ENCODE measurements at regions not wholly inside any gene's neighbourhood (a gene's known extent, or its start where the extent isn't known, plus 50 kb on each side); places are given as distances from the start of the nearest gene placed in this dataset.
"Not testable (repeated sequence)": the region's sequence is repeated elsewhere in the genome, so short reads cannot be mapped to it uniquely, and the experiment has no call there.

DNA sequence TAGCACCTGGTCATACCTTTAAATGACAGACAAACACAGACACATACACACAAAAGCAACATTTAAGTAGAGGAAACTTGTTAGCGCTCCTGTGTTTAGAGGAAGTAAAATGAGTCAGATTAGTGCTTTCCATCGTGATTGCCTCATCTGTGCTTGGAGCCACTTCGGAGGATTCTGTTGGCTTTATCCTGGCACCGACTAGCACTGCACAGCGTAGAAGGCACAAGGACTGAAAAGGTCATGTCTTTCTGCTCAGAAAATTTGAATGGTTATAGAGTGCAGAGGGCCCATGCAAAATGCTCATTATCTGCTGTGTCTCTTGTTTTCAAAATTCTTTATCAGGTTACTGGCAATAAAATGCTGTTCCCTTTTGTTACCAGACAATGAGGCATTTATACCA lies 863.6 kb upstream of the TPTE start:
- not testable (repeated sequence) for DNase-seq (ENCODE audit: low read depth in 1 of 2, low spot score in 2 of 2); H3K27ac ChIP-seq; H3K36me3 ChIP-seq; H3K4me3 ChIP-seq; H3K4me1 ChIP-seq (replicated peaks); H3K27me3 ChIP-seq (replicated peaks); H3K9me3 ChIP-seq (replicated peaks)

DNA sequence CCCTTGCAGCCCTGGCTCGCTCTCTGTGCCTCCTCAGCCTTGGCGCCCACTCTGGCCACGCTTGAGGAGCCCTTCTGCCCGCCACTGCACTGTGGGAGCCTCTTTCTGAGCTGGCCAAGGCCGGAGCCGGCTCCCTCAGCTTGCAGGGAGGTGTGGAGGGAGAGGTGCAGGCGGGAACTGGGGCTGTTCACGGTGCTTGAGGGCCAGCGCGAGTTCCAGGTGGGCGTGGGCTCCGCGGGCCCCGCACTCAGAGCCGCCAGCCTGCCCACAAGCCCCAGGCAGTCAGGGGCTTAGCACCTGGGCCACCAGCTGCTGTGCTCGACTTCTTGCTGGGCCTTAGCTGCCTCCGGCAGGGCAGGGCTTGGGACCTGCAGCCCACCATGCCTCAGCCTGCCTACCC lies 861.5 kb upstream of the TPTE start:
- H3K27me3 ChIP-seq (replicated peaks); H3K27ac ChIP-seq; H3K36me3 ChIP-seq; H3K4me3 ChIP-seq; H3K4me1 ChIP-seq (replicated peaks); DNase-seq (ENCODE audit: low read depth in 1 of 2, low spot score in 2 of 2); H3K9me3 ChIP-seq (replicated peaks): not testable (repeated sequence)

DNA sequence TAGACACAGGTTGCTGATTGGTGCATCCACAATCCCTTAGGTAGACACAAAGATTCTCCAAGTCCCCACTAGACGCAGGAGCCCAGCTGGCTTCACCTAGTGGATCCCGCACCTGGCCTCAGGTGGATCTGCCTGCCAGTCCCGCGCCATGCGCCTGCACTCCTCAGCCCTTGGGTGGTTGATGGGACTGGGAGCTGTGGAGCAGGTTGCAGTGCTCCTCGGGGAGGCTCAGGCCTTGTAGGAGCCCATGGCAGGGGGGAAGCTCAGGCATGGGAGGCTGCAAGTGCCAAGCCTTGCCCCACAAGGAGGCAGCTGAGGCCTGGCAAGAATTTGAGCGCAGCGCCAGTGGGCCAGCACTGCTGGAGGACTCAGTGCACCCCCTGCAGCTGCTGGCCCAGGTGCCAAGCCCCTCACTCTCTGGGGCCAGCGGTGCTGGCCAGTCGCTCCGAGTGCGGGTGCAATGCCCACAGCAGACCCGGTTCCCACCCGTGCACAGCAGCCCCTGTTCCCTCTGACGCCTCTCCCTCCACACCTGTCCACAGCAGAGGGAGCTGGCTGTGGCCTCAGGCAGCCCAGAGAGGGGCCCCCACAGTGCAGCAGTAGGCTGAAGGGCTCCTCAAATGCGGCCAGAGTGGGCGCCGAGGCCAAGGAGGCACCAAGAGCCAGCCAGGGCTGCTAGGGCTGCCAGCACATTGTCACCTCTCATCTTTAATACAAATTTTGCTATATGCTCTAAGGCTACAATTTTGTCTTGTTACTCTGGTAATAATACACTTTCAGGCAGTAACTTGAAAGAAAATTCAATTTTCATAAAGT lies 857.3 kb upstream of the TPTE start:
- H3K9me3 ChIP-seq (replicated peaks); H3K4me1 ChIP-seq (replicated peaks): not testable (repeated sequence)

DNA sequence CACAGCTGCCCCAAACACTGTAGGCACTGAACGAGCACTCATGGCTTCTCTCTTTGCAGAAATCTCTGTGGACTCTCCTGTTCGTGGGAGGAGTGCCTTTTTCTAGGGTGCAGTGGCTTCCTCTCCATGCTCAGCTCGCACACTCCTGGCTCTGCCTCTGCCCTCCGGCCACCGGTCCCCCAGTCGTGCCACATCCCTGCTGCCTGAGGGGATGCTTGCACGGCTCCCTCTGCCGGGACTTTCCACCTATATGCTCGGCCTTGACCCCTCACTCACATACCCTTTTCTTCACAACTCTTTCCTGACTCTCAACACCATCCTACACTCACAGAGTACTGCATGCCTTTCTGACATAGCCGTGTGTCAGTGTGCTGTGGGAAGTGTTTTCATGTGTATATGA lies 845.6 kb upstream of the TPTE start:
- not testable (repeated sequence) for H3K4me1 ChIP-seq (replicated peaks); H3K27me3 ChIP-seq (replicated peaks); H3K36me3 ChIP-seq; H3K9me3 ChIP-seq (replicated peaks); DNase-seq (ENCODE audit: low read depth in 1 of 2, low spot score in 2 of 2); H3K27ac ChIP-seq; H3K4me3 ChIP-seq

More for the DNA sequence above, 857.3 kb upstream of the TPTE start:
- not testable (repeated sequence) for H3K27ac ChIP-seq; H3K36me3 ChIP-seq; H3K4me3 ChIP-seq; H3K27me3 ChIP-seq (replicated peaks); DNase-seq (ENCODE audit: low read depth in 1 of 2, low spot score in 2 of 2)

DNA sequence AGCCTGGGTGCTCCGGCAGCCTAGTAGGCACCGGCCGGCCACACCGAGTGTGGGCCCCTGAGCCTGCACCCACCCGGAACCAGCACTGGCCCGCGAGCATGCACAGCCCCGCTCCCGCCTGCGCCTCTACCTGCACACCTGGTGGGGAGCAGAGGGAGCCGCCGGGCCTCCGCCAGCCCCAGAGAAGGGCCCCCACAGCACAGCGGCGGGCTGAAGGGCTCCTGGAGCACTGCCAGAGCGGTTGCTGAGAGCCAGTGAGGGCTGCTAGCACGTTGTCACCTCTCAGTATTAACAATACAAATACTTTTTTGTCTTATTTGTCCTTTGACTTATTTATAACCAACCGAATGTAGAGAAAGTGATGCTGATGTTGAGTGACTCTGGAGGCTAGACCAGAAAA lies 842.4 kb upstream of the TPTE start:
- H3K36me3 ChIP-seq; H3K27me3 ChIP-seq (replicated peaks); H3K27ac ChIP-seq; H3K4me1 ChIP-seq (replicated peaks); H3K4me3 ChIP-seq; DNase-seq (ENCODE audit: low read depth in 1 of 2, low spot score in 2 of 2); H3K9me3 ChIP-seq (replicated peaks): not testable (repeated sequence)

DNA sequence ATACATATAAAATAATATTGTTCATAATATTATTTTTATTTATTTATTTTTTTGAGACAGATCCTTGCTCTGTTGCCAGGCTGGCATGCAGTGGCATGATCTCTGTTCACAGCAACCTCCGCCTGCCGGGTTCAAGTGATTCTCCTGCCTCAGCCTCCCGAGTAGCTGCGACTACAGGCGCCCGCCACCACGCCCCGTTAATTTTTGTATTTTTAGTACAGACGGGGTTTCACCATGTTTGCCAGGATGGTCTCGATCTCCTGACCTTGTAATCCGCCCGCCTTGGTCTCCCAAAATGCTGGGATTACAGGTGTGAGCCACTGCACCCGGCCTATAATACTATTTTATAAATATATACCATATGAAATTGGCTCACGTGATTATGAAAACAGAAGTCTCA lies 832.4 kb upstream of the TPTE start:
- not testable (repeated sequence) for H3K27ac ChIP-seq; H3K27me3 ChIP-seq (replicated peaks); H3K9me3 ChIP-seq (replicated peaks); DNase-seq (ENCODE audit: low read depth in 1 of 2, low spot score in 2 of 2); H3K36me3 ChIP-seq; H3K4me1 ChIP-seq (replicated peaks); H3K4me3 ChIP-seq

DNA sequence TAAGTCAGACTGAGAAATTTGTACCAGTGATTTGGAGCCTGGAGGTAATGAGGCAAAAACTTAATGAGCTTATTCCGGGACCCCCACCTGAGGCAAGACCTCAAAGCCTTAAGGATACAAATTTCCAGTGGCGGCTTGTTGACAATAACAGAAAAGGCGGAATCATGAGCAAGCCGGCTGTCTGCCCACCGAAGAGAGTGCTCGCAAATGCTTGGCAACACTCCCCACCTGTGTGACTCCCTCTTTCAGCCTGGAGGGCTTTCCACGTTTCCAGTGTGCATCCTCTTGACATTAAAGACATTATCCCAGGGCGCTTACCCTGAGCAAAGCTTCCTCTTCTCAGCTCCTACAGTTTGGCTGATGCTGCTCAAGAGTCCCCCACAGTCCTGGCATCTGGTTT lies 830.4 kb upstream of the TPTE start:
- not testable (repeated sequence) for DNase-seq (ENCODE audit: low read depth in 1 of 2, low spot score in 2 of 2); H3K27ac ChIP-seq; H3K4me1 ChIP-seq (replicated peaks); H3K4me3 ChIP-seq; H3K27me3 ChIP-seq (replicated peaks); H3K9me3 ChIP-seq (replicated peaks); H3K36me3 ChIP-seq

DNA sequence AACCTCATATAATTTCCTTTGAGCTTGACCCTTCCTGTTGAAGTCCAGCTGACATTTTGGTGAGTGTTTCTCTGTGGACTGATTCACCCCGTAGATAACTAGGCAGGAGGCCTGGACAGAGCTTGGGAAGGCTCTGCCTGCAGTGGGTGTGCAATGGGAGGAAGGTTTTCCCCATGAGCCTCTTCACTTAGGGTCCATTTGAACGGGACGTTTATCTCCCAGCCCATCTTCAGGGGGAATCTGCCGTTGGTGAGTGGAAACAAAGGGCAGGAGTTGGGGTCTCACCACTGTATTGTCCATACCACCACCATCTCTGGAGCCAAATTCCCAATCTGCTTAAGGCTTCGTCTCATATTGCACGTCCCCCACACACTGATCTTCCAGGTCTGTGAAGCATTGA lies 825.6 kb upstream of the TPTE start:
- H3K27me3 ChIP-seq (replicated peaks); H3K4me3 ChIP-seq; DNase-seq (ENCODE audit: low read depth in 1 of 2, low spot score in 2 of 2); H3K4me1 ChIP-seq (replicated peaks); H3K27ac ChIP-seq; H3K36me3 ChIP-seq; H3K9me3 ChIP-seq (replicated peaks): not testable (repeated sequence)

DNA sequence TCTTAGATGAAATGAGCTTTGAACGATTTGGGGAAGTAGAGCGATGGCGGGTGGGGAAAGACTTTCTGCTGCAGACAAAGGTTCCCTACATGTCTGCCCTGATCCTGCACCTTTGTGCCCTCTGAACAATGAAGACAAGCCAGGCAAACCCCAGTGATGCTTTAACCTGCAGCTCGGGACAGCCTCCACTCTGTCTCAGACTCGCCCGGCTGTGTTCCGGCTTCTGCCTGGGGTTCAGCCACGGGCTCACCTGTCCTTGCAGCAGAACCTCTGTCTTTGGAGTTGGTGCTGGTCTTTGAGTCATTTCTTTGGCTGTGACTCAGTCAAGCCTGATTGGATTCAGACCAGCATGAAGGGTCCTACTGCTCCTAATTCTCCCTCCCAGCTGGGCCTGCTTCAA lies 823.6 kb upstream of the TPTE start:
- H3K9me3 ChIP-seq (replicated peaks); H3K27me3 ChIP-seq (replicated peaks); H3K4me1 ChIP-seq (replicated peaks); H3K4me3 ChIP-seq; H3K27ac ChIP-seq; DNase-seq (ENCODE audit: low read depth in 1 of 2, low spot score in 2 of 2); H3K36me3 ChIP-seq: not testable (repeated sequence)

DNA sequence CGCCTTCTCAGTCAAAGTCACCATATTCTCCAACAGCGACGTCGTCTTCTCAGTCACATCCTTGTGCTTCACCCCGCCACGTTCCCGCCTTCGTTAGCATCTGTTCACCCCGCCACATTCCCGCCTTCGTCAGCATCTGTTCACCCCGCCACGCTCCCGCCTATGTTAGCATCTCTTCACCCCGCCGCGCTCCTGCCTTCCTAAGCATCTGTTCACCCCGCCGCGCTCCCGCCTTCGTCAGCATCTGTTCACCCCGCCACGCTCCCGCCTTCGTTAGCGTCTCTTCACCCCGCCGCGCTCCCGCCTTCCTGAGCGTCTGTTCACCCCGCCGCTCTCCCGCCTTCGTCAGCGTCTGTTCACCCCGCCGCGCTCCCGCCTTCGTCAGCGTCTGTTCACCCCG lies 816.4 kb upstream of the TPTE start:
- H3K9me3 ChIP-seq (replicated peaks); H3K27ac ChIP-seq; H3K27me3 ChIP-seq (replicated peaks); H3K36me3 ChIP-seq; DNase-seq (ENCODE audit: low read depth in 1 of 2, low spot score in 2 of 2); H3K4me3 ChIP-seq; H3K4me1 ChIP-seq (replicated peaks): not testable (repeated sequence)

DNA sequence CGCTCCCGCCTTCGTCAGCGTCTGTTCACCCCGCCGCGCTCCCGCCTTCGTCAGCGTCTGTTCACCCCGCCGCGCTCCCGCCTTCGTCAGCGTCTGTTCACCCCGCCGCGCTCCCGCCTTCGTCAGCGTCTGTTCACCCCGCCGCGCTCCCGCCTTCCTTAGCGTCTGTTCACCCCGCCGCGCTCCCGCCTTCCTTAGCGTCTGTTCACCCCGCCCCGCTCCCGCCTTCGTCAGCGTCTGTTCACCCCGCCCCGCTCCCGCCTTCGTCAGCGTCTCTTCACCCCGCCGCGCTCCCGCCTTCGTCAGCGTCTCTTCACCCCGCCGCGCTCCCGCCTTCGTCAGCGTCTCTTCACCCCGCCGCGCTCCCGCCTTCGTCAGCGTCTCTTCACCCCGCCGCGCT lies 815.9 kb upstream of the TPTE start:
- DNase-seq (ENCODE audit: low read depth in 1 of 2, low spot score in 2 of 2); H3K9me3 ChIP-seq (replicated peaks): not testable (repeated sequence)

DNA sequence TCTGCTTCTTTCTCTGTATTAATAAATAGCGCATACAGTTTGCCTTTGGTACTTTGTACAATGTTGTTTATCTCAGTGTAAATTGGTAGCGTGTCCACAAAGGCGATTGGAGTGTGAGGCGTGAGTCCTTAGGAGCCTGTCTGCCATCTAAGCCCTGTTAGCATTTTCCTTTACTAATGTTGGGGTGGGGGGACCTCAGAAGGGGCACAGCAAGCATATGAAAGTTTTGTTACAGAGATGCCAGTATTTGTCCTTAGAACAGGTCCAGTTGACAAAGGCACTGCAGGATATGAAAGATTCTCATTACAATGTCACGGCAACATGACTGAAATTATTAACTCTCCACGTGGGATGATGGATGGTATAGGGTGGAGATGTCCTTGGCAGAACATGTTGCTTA lies 796.8 kb upstream of the TPTE start:
- not testable (repeated sequence) for H3K4me1 ChIP-seq (replicated peaks); DNase-seq (ENCODE audit: low read depth in 1 of 2, low spot score in 2 of 2); H3K4me3 ChIP-seq; H3K27ac ChIP-seq; H3K9me3 ChIP-seq (replicated peaks); H3K36me3 ChIP-seq; H3K27me3 ChIP-seq (replicated peaks)

More for the DNA sequence above, 815.9 kb upstream of the TPTE start:
- H3K27me3 ChIP-seq (replicated peaks); H3K4me3 ChIP-seq; H3K36me3 ChIP-seq; H3K27ac ChIP-seq; H3K4me1 ChIP-seq (replicated peaks): not testable (repeated sequence)

DNA sequence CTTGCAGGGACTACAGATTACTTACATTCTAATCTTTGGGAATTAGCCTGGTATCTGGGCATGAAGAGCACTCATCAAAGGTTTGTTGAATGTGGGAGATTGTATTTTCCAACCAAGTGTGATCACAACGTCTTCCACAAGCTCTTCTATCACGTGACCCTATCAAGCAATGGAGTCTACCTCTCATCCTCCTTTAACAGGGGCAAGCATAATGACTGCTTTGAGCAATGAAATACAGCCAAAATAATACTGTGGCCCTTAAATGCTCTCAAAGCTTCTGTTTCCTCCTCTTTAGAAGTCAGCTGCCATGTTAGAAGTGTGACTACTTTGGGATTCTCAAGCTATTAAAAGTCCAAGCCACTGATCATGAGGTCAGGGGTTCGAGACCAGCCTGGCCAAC lies 794.2 kb upstream of the TPTE start:
- not testable (repeated sequence) for H3K4me3 ChIP-seq; H3K27ac ChIP-seq; H3K4me1 ChIP-seq (replicated peaks); H3K27me3 ChIP-seq (replicated peaks); DNase-seq (ENCODE audit: low read depth in 1 of 2, low spot score in 2 of 2); H3K36me3 ChIP-seq; H3K9me3 ChIP-seq (replicated peaks)

DNA sequence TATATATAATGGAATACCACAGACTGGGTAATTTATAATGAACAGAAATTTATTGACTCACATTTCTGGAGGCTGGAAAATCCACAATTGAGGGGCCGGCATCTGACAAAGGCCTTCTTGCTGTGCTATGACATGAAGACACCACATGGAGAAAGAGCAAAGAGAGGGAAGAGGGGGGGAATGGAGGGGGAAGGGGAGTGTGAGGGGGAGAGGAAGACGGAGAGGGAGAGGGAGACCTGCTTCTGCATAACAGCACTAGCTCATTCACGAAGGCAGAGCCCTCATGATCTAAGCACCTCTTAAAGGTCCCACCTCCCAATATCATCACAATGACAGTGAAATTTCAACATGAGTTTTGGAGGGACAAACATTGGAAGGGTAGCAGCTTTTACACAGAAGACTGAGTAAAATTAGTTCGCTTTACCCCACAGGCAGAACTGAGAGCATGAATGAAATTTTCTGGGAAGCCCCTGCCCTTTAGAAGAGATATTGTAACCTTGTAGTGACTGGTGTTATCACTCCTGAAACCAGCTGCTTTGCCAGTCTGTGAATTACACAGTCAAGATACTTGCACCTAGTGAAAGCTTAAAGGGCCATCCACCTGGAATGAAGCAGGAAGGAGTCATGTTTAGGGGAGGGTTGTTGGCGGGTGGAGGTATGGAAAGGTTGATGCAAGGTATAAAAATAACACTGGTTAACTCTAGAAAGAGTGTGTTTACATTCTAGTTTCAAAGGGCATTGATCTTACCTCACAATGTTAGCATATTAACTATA lies 793.0 kb upstream of the TPTE start:
- H3K4me3 ChIP-seq; H3K4me1 ChIP-seq (replicated peaks); DNase-seq (ENCODE audit: low read depth in 1 of 2, low spot score in 2 of 2); H3K36me3 ChIP-seq; H3K9me3 ChIP-seq (replicated peaks); H3K27me3 ChIP-seq (replicated peaks); H3K27ac ChIP-seq: not testable (repeated sequence)

DNA sequence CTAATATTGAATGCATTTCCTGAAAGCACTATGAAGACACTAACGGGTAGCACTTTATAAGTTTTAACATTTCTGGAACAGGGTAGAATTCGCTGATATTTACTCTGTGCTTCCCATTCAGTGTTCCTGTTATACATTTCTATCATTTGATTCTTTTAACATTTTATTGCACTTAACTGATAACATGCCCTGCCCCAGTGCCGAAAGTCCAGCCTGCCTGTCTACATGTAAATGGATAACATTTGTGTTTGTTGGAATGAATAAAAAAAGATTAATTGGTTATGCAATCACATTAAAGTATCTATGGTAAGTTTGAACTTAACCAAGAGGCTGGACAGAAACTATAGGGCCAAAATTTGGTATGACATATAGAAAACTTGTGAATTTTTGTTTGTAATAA lies 790.5 kb upstream of the TPTE start:
- no peaks in the 10 kb centered on the region for H3K4me1 ChIP-seq (replicated peaks)
- no peak for DNase-seq (ENCODE audit: low read depth in 1 of 2, low spot score in 2 of 2)
- peaks cover 6% of the 10 kb centered on the region for H3K9me3 ChIP-seq (replicated peaks)
- no peak overlapping the region for H3K4me3 ChIP-seq
- no peaks in the 10 kb centered on the region for H3K27me3 ChIP-seq (replicated peaks)
- no peak overlapping the region for H3K27ac ChIP-seq
- H3K36me3 ChIP-seq: no peaks in the 10 kb centered on the region

Data from SJSA1 (cell line).